Ovary (tissue), 7 donors: ENCODE measurements at regions not wholly inside any gene's neighbourhood (a gene's known extent, or its start where the extent isn't known, plus 50 kb on each side); places are given as distances from the start of the nearest gene placed in this dataset.

Source experiments
- DNase-seq, 5 donors: peaks; one replicate each; pipeline ENCODE4 v3.0.0-alpha.2; 2019 to 2020
- H3K27ac ChIP-seq, 2 donors: fragments of 200-600 bp; one replicate each; pipeline versions ENCODE4 v1.5.1 to v1.8.0; 2019 to 2022
- H3K27me3 ChIP-seq: fragments of 200-600 bp; one replicate; pipeline ENCODE4 v1.8.0; 2022
- H3K36me3 ChIP-seq: fragments of 200-600 bp; sonication (generic); one replicate; pipeline ENCODE4 v1.5.1; 2019
- H3K4me1 ChIP-seq: one replicate; pipeline ENCODE4 v1.8.1; 2013; ENCODE audit warnings: mild to moderate bottlenecking, moderate library complexity; ENCODE audit not compliant: insufficient read depth
- H3K4me3 ChIP-seq: fragments of 200-600 bp; sonication (generic); one replicate; pipeline ENCODE4 v1.5.1; 2017
- H3K9me3 ChIP-seq, 2 donors: fragments of 200-600 bp in 1 of 2; sonication (generic) in 1 of 2; one replicate each; pipeline versions ENCODE4 v1.5.1 to v1.8.1; 2013 to 2019; ENCODE audit warnings: mild to moderate bottlenecking in 1 of 2, moderate library complexity in 1 of 2
- EP300 ChIP-seq: sonication (generic); formaldehyde crosslinking; IDR thresholded peaks from one replicate; pipeline ENCODE4 v1.6.1; 2017; ENCODE audit warnings: antibody characterized with exemption
- POLR2A ChIP-seq: fragments of 450-650 bp; IDR thresholded peaks from one replicate; pipeline ENCODE4 v1.6.1; 2017; ENCODE audit warnings: antibody characterized with exemption, mild to moderate bottlenecking, moderate library complexity
- WGBS, 3 donors: extraction: QIAGEN DNeasy Blood & Tissue Kit in 1 of 3; methylation state at CpG; one replicate each; pipeline versions ENCODE4 v1.1.5 to v1.1.7; 2013 to 2017; 5-methylcytosine and 5-hydroxymethylcytosine counted together
- intact Hi-C, 4 donors: fragments of 100-400 bp; cut with DNase I; formaldehyde crosslinking; loops; one replicate each; pipeline versions ENCODE4 v1.11.0 to v1.15.1; 2022 to 2023
- TF ChIP-seq, protein P1 (sequence below), 3 donors: fragments of 450-650 bp in 2 of 3; fragments of 200-600 bp in 1 of 3; IDR thresholded peaks; one replicate each; pipeline versions ENCODE4 v1.5.1 to v1.8.0; 2016 to 2022; ENCODE audit warnings: antibody characterized with exemption in 3 of 3, mild to moderate bottlenecking in 1 of 3
- donor health status: DM: no; HTN: no; CAD: no; lungs with moderate emphysema.
- donor health status: DM: no; HTN: no; CAD: no.
- donor health status: Bipolar disorder and iron deficiency.
- donor health status: DM: no; HTN: no; CAD: no.
- donor health status: DM: yes; HTN: yes; CAD: no.

DNA sequence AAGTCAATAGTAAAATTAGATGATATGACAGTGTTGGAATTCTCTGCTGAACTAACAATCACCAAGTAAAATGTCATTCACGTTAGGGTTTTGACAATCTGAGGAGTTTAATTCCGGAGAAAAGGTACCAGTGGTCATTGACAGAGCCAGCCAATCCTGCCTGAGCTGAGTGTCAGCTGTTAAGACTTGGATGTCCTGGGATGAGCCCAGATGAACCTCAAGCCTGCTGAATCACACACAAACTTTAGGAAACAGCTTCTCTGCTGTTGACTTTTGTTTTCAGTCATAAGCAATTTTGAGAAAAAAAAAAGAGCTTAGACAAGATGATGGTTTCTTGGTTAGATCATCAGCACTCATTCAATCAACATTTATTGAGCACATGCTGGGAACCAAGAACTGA is 600.0 kb upstream of the SLC39A10 start:
- no peak for DNase-seq
- TF ChIP-seq POLR2A (no peak), EP300 (no peak)
- TF ChIP-seq, protein P1, sequence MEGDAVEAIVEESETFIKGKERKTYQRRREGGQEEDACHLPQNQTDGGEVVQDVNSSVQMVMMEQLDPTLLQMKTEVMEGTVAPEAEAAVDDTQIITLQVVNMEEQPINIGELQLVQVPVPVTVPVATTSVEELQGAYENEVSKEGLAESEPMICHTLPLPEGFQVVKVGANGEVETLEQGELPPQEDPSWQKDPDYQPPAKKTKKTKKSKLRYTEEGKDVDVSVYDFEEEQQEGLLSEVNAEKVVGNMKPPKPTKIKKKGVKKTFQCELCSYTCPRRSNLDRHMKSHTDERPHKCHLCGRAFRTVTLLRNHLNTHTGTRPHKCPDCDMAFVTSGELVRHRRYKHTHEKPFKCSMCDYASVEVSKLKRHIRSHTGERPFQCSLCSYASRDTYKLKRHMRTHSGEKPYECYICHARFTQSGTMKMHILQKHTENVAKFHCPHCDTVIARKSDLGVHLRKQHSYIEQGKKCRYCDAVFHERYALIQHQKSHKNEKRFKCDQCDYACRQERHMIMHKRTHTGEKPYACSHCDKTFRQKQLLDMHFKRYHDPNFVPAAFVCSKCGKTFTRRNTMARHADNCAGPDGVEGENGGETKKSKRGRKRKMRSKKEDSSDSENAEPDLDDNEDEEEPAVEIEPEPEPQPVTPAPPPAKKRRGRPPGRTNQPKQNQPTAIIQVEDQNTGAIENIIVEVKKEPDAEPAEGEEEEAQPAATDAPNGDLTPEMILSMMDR (IDR thresholded peaks at IDR 0.05): no peak

DNA sequence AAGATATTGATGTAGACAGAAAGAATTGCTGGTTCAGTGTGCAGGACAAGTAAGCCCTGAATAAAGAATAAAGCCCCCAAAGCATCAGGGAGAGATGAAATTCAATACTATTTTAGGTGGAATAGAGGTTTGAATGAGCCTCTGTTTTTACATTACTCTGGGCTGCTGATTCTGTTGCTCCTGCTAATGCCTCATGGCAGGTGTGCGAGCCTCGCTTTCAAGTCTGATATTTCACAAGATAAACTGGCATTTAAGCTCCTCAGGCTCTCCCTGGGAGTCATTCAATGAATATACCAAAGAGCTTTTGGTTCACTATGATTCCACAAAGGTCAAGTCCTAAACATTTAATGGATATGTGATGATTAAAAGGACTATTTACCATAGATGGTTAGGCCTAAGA is 601.0 kb upstream of the SLC39A10 start:
- intact Hi-C loops: no loop called here
- Histone ChIP-seq H3K27ac (no peak overlapping the region), H3K4me3 (no peak overlapping the region), H3K27me3 (no peaks in the 10 kb centered on the region), H3K9me3 (no peaks in the 10 kb centered on the region), H3K36me3 (no peaks in the 10 kb centered on the region), H3K4me1 (no peaks in the 10 kb centered on the region)
- 85 to 90% (median 86%) methylated on average over 2 of the region's 2 CpGs for WGBS, 3 donors
- no peak for DNase-seq
- no peak for TF ChIP-seq EP300
- no peak for TF ChIP-seq POLR2A
- TF ChIP-seq, protein P1 (IDR thresholded peaks at IDR 0.05): no peak

More for the DNA sequence above, 600.0 kb upstream of the SLC39A10 start:
- WGBS, 3 donors: 67 to 69% (median 68%) methylated on average over 2 of the region's 2 CpGs
- H3K4me1 ChIP-seq: no peaks in the 10 kb centered on the region
- H3K4me3 ChIP-seq: no peak overlapping the region
- no peaks in the 10 kb centered on the region for H3K9me3 ChIP-seq
- H3K27ac ChIP-seq: no peak overlapping the region
- H3K36me3 ChIP-seq: no peaks in the 10 kb centered on the region
- no peaks in the 10 kb centered on the region for H3K27me3 ChIP-seq
- intact Hi-C loops: no loop called here

DNA sequence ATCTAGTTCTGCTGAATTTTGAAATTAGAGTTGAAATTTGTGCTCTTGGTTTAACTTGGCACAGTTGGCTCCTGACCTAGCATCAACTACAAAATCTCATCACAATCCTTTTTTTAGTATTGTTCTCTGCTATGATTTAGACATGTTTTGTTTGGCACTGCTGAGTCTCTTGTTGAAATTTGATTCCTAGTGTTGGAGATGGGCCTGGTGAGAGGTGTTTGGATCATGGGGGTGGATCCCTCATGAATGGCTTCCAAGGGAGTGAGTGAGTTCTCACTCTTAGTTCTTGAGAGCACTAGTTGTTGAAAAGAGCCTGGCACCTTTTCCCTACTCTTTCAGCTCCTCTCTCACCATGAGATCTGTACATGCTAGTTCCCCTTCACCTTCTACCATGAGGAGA is 605.6 kb upstream of the SLC39A10 start:
- Histone ChIP-seq H3K27ac (no peak overlapping the region), H3K36me3 (no peaks in the 10 kb centered on the region), H3K4me3 (no peak overlapping the region), H3K9me3 (no peaks in the 10 kb centered on the region), H3K27me3 (no peaks in the 10 kb centered on the region), H3K4me1 (no peaks in the 10 kb centered on the region)
- TF ChIP-seq, protein P1 (IDR thresholded peaks at IDR 0.05): no peak
- TF ChIP-seq POLR2A: no peak
- TF ChIP-seq EP300: no peak
- intact Hi-C loops: no loop called here
- DNase-seq: no peak

DNA sequence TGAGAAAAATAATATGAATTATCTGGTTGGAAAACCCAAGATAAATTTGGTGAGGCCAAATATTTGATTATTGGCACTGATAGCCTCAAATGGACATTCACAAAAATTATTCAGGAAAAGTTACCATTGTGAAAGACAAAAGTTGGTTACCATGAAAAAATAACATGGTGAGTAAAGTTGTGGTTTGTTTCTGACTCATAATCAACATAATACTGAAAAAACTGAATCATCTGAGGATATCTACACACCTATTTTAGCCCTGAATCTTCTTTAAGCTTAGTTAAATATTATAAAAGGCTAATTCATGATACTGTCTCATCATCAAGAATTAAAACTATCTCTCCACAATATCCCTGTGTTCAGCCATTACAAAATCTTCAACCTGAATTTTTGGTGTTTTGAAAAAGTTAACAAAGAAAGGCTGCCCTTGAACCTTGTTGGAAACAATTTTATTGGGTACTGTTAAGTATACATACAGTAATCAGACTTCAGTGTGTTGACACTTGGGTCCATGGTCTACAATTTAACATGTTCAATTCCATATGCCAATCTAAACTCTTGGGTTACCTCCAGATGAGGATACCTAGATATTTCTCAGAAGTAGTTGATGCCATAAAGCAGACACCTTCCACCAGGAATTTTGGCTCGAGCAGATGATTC is 607.5 kb upstream of the SLC39A10 start:
- no peak for DNase-seq
- intact Hi-C loops: no loop called here
- no peak for TF ChIP-seq EP300
- TF ChIP-seq POLR2A: no peak
- TF ChIP-seq, protein P1 (IDR thresholded peaks at IDR 0.05): no peak
- Histone ChIP-seq H3K27ac (no peak overlapping the region), H3K9me3 (no peaks in the 10 kb centered on the region), H3K4me3 (no peak overlapping the region), H3K27me3 (no peaks in the 10 kb centered on the region), H3K4me1 (no peaks in the 10 kb centered on the region), H3K36me3 (no peaks in the 10 kb centered on the region)
- WGBS, 3 donors: 86 to 90% (median 87%) methylated on average over 1 of the region's 1 CpG
